HG03066 (cell line): ENCODE measurements at regions not wholly inside any gene's neighbourhood (a gene's known extent, or its start where the extent isn't known, plus 50 kb on each side); places are given as distances from the start of the nearest gene placed in this dataset.
"Not testable (repeated sequence)": the region's sequence is repeated elsewhere in the genome, so short reads cannot be mapped to it uniquely, and the experiment has no call there.

Experiments
- ATAC-seq: cut with Tn5 transposase; IDR thresholded peaks from one replicate; pipeline ENCODE4 v1.9.1; 2021; ENCODE audit warnings: low read depth; ENCODE audit not compliant: unreplicated experiment

GRCh38 chr20:40889266-40889665 is 139.4 kb upstream of the TOP1 start:
- ATAC-seq, result not testable (repeated sequence)

DNA sequence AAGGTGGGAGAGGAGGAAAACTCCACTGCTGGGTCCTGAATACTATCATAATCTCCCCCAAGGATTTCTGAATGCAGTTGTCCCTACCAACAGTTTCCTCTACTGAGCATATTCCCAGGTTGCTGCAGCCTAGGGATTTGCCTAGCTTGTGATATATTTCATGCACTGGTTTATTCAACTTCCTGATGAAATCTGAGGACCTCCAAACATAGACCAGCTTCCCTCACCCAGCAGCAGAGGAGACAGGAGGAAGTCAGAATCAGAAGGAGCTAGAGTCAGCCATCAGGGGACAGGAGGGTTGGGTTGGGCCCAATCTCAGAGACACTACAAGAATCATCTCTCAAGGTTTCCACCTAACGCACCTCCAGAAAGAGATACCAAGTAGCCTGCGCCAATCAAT is 138.4 kb upstream of the TOP1 start:
- ATAC-seq, result no peak

- no peak for ATAC-seq
Measured at GRCh38 chr20:40890635-40891034, 138.0 kb upstream of the TOP1 start.

GRCh38 chr20:40891351-40891750 is 137.3 kb upstream of the TOP1 start:
- ATAC-seq, result no peak

GRCh38 chr20:40892642-40893041 is 136.0 kb upstream of the TOP1 start:
- ATAC-seq, result no peak

GRCh38 chr20:40893610-40894236 is 134.9 kb upstream of the TOP1 start:
- no peak for ATAC-seq

- ATAC-seq, result no peak
Measured at GRCh38 chr20:40894237-40894630, 134.4 kb upstream of the TOP1 start.

DNA sequence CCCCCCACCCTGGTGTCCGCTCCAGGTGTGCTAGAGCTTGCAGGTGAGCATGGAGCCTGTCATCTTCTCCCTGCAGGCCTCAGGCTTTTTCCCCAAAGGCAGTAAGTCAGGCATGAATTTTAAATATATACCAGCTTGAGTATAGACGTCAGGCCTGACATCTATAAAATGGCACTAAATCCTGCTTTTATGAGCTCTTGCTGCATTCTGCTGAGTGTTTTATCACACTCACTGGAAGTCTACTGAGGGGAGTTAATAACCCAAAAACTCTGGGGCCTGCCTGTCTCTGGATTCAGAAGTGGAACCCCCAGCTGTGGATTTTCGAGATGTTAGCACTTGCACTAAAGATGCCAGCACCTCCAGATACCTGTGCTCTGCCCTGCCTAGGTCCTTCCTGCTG is 133.4 kb upstream of the TOP1 start:
- ATAC-seq, result no peak

- no peak for ATAC-seq
Measured at GRCh38 chr20:40896814-40897700, 131.6 kb upstream of the TOP1 start.

GRCh38 chr20:40899344-40899743 is 129.3 kb upstream of the TOP1 start:
- ATAC-seq, result no peak

DNA sequence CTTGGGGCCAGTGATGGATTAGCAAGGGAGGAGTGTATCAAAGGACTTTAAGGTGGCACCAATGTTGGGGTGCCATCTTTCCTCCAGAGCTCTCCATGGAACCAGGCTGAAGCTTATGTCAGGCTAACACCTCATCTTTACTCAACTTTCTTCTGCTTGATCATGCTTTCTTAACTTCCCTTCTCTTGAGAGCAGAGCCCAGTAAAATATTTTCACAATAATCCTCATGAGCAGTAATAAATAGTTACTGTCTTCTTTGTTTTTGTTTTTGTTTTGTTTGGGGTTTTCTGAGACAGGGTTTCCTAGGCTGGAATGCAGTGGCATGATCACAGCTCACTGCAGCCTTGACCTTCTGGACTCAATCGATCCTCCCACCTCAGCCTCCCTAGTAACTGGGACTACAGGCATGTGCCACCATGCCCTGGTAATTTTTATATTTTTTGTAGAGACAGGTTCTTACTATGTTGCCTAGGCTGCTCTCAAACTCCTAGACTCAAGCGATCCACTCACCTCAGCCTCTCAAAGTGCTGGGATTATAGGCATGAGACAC is 127.9 kb upstream of the TOP1 start:
- ATAC-seq, result no peak

DNA sequence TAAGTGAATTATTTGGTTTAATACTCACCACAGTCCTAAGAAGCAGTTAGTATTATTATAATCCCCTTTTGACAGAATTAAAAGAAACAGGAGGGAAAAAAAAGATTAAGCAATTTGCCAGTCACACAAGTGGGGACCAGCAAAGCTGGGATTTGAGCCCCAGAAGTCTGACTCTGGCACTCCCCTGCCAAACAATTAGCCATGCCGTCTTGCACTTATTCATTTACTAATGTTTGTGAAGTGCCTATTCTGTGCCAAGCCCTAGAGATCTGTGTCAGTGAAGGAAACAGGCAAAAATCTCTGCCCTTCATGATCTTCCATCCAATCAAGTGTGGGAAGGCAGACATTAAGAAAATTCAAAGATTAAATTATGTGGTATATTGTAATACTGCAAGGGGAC is 126.0 kb upstream of the TOP1 start:
- no peak for ATAC-seq

- no peak for ATAC-seq
Measured at GRCh38 chr20:40908309-40908708, 120.3 kb upstream of the TOP1 start.

DNA sequence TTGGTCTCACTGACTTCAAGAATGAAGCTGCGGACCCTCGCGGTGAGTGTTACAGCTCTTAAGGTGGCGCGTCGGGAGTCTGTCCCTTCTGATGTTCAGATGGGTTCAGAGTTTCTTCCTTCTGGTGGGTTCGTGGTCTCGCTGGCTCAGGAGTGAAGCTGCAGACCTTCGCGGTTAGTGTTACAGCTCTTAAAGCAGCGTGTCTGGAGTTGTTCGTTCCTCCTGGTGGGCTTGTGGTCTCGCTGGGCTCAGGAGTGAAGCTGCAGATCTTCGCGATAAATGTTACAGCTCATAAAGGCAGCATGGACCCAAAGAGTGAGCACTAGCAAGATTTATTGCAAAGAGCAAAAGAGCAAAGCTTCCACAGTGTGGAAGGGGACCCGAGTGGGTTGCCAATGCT is 119.1 kb upstream of the TOP1 start:
- ATAC-seq, result not testable (repeated sequence)

DNA sequence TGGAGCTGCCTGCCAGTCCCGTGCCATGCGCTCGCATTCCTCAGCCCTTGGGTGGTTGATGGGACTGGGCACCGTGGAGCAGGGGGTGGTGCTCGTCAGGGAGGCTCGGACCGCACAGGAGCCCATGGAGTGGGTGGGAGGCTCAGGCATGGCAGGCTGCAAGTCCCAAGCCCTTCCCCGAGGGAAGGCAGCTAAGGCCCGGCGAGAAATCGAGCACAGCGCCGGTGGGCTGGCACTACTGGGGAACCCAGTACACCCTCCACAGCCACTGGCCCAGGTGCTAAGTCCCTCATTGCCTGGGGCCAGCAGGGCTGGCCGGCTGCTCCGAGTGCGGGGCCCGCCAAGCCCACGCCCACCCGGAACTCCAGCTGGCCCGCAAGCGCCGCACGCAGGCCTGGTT is 118.2 kb upstream of the TOP1 start:
- not testable (repeated sequence) for ATAC-seq

DNA sequence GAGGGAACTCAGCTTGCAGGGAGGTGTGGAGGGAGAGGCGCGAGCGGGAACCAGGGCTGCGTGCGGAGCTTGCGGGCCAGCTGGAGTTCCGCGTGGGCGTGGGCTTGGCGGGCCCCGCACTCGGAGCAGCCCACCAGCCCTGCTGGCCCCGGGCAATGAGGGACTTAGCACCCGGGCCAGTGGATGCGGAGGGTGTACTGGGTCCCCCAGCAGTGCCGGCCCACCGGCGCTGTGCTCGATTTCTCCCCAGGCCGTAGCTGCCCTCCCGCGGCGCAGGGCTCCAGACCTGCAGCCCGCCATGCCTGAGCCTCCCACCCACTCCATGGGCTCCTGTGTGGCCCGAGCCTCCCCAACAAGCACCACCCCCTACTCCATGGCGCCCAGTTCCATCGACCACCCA is 117.5 kb upstream of the TOP1 start:
- not testable (repeated sequence) for ATAC-seq

- ATAC-seq, result no peak
Measured at GRCh38 chr20:40913224-40914185, 115.1 kb upstream of the TOP1 start.

DNA sequence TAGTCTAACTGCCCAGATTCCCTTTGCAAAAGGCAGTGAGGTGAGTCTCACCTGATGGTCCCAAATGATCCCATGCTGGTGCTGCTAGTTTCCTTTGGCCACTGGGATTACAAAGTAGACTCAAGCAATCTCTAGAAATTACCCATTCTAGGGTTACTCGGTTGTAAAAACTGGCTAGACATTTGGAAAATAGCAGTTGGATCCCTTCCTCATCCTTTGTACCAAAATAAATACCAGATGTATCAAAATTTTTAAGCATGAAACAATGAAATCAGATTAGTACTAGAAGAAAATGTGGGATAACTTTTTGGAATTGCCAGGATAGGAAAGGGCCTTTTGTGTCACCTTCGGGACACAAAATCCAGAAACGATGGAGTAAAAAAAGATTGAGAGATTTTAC is 112.9 kb upstream of the TOP1 start:
- no peak for ATAC-seq

- no peak for ATAC-seq
Measured at GRCh38 chr20:40916276-40916675, 112.3 kb upstream of the TOP1 start.

GRCh38 chr20:40920291-40920690 is 108.3 kb upstream of the TOP1 start:
- no peak for ATAC-seq

DNA sequence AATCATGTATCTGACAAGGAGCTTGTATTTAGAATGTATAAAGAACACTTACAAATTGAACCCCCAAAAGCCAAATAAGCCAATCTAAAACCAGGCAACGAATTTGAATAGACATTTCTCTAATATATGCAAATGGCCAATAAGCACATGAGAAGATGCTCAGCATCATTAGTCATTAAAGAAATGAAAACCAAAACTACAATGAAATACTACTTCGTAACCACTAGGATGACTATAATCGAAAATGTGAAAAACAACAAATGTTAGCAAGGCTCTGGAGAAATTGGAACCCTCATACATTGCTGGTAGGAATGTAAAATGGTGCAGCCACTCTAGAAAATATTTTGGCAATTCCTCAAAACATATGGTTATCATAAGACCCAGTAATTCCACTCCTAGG is 105.8 kb upstream of the TOP1 start:
- ATAC-seq, result no peak
